K562 (cell line): ENCODE measurements at regions not wholly inside any gene's neighbourhood (a gene's known extent, or its start where the extent isn't known, plus 50 kb on each side); places are given as distances from the start of the nearest gene placed in this dataset.

ENCODE experiments used
- CTCF ChIP-seq, 3 experiments: IDR thresholded peaks in 2 of 3; conservative IDR thresholded peaks in 1 of 3; 2 replicates each; pipeline ENCODE4 v1.5.1; 2011 to 2012; ENCODE audit warnings: low read length in 3 of 3, mild to moderate bottlenecking in 3 of 3, control low read depth in 2 of 3, improper control_type of control experiment in 1 of 3, inconsistent platforms in 1 of 3, low read depth in 1 of 3, mixed read lengths in 1 of 3, moderate library complexity in 1 of 3; ENCODE audit not compliant: insufficient read depth in 2 of 3
- MAZ ChIP-seq, 2 experiments: fragments of 450-650 bp in 1 of 2; sonication (generic) in 1 of 2; formaldehyde crosslinking; IDR thresholded peaks in 1 of 2; conservative IDR thresholded peaks in 1 of 2; 2 replicates each; pipeline versions ENCODE4 v1.4.0 to v1.5.0; 2020; ENCODE audit warnings: mild to moderate bottlenecking in 1 of 2, missing genetic modification reagents in 1 of 2
- MCM7 ChIP-seq, 2 experiments: fragments of 450-650 bp; IDR thresholded peaks; 2 replicates each; pipeline ENCODE4 v1.6.1; 2016 to 2018
- NFXL1 ChIP-seq: fragments of 450-650 bp; formaldehyde crosslinking; IDR thresholded peaks from 2 replicates; pipeline ENCODE4 v1.4.0; 2021; ENCODE audit warnings: mild to moderate bottlenecking
- POLR2A ChIP-seq: fragments of 450-650 bp; conservative IDR thresholded peaks from 2 replicates; pipeline ENCODE4 v1.6.1; 2016
- POLR2H ChIP-seq: IDR thresholded peaks from 2 replicates; pipeline ENCODE4 v1.6.1; 2016; ENCODE audit warnings: missing genetic modification characterization, low read depth, mild to moderate bottlenecking, control low read depth, missing compliant biosample characterization, moderate library complexity
- TEAD1 ChIP-seq, 2 experiments: fragments of 450-650 bp in 1 of 2; sonication (generic) in 1 of 2; formaldehyde crosslinking; IDR thresholded peaks; 2 replicates each; pipeline versions ENCODE4 v1.4.0 to v1.8.0; 2020 to 2022; ENCODE audit warnings: mild to moderate bottlenecking in 2 of 2, missing genetic modification reagents in 1 of 2
- ZNF311 ChIP-seq: fragments of 250-450 bp; sonication (Bioruptor Pico); IDR thresholded peaks from 2 replicates; pipeline ENCODE4 v1.4.0; 2020; ENCODE audit warnings: mild to moderate bottlenecking, moderate library complexity
- TF ChIP-seq, protein P1 (sequence below), 2 experiments: fragments of 200-800 bp in 1 of 2; sonication (Bioruptor generic) in 1 of 2; sonication (generic) in 1 of 2; formaldehyde crosslinking in 1 of 2; IDR thresholded peaks in 1 of 2; conservative IDR thresholded peaks in 1 of 2; 2 replicates each; pipeline versions ENCODE4 v1.5.0 to v1.6.1; 2016 to 2020; ENCODE audit warnings: missing compliant biosample characterization in 1 of 2, missing genetic modification characterization in 1 of 2, missing genetic modification reagents in 1 of 2

DNA sequence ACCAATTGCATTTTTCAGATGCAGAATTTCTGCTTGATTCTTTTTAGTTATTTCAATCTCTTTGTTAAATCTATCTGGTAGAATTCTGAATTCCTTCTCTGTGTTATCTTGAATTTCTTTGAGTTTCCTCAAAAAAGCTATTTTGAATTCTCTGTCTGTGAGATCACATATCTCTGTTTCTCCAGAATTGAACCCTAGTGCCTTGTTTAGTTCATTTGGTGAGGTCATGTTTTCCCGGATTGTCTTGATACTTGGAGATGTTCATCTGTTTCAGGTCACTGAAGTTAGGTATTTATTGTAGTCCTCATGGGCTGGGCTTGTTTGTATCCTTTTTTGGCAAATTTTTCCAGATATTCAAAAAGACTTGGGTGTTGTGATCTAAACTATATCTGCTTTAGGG, 202.9 kb upstream of the SERP2 start:
- no peak for TF ChIP-seq POLR2A
- TF ChIP-seq, protein P1, sequence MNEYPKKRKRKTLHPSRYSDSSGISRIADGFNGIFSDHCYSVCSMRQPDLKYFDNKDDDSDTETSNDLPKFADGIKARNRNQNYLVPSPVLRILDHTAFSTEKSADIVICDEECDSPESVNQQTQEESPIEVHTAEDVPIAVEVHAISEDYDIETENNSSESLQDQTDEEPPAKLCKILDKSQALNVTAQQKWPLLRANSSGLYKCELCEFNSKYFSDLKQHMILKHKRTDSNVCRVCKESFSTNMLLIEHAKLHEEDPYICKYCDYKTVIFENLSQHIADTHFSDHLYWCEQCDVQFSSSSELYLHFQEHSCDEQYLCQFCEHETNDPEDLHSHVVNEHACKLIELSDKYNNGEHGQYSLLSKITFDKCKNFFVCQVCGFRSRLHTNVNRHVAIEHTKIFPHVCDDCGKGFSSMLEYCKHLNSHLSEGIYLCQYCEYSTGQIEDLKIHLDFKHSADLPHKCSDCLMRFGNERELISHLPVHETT (CRISPR knock-in tag; conservative IDR thresholded peaks at IDR 0.05 in 1 of 2, IDR thresholded peaks at IDR 0.05 in 1 of 2), result no peak
- no peak for TF ChIP-seq MCM7 (IDR thresholded peaks at IDR 0.05)
- TF ChIP-seq TEAD1 (CRISPR knock-in tag; IDR thresholded peaks at IDR 0.05), result no peak
- no peak for TF ChIP-seq POLR2H (tag)
- TF ChIP-seq CTCF (IDR thresholded peaks at IDR 0.05 in 2 of 3, conservative IDR thresholded peaks at IDR 0.05 in 1 of 3; ENCODE audit: insufficient read depth in 2 of 3, low read depth in 1 of 3, low read length in 3 of 3), result no peak
- TF ChIP-seq ZNF311 (CRISPR knock-in tag), result no peak
- TF ChIP-seq NFXL1, result no peak
- no peak for TF ChIP-seq MAZ (CRISPR knock-in tag; conservative IDR thresholded peaks at IDR 0.05 in 1 of 2, IDR thresholded peaks at IDR 0.05 in 1 of 2)
